ENCODE measurements at regions not wholly inside any gene's neighbourhood (a gene's known extent, or its start where the extent isn't known, plus 50 kb on each side); places are given as distances from the start of the nearest gene placed in this dataset.

- no peak for DNase-seq
These were observed 75.0 kb upstream of the HECTD2 start for GRCh38 chr10:91335147-91335546.

- DNase-seq: no peak
These were observed 70.4 kb upstream of the HECTD2 start for GRCh38 chr10:91339729-91340128.

- peak; percentile 65 for DNase-seq
These were observed 69.4 kb upstream of the HECTD2 start for GRCh38 chr10:91340613-91341362.

GRCh38 chr10:91341686-91342085 lies 68.5 kb upstream of the HECTD2 start:
- DNase-seq: no peak

- DNase-seq: no peak
These were observed 67.1 kb upstream of the HECTD2 start for GRCh38 chr10:91343010-91343409.

- no peak for DNase-seq
These were observed 65.9 kb upstream of the HECTD2 start for GRCh38 chr10:91344117-91344856.

GRCh38 chr10:91345716-91346115 lies 64.4 kb upstream of the HECTD2 start:
- no peak for DNase-seq

- DNase-seq: no peak
These were observed 62.6 kb upstream of the HECTD2 start for GRCh38 chr10:91347529-91347928.

- DNase-seq: no peak
These were observed 60.8 kb upstream of the HECTD2 start for GRCh38 chr10:91349381-91349780.

- DNase-seq: peak; percentile 15
These were observed 59.5 kb upstream of the HECTD2 start for GRCh38 chr10:91350651-91351081.

GRCh38 chr10:91352760-91353159 lies 57.4 kb upstream of the HECTD2 start:
- no peak for DNase-seq

- DNase-seq: no peak
These were observed 55.7 kb upstream of the HECTD2 start for GRCh38 chr10:91354166-91355075.

GRCh38 chr10:91355998-91356397 lies 54.1 kb upstream of the HECTD2 start:
- no peak for DNase-seq

GRCh38 chr10:91357497-91357896 lies 52.6 kb upstream of the HECTD2 start:
- no peak for DNase-seq
